GM19328 (cell line): ENCODE measurements at regions not wholly inside any gene's neighbourhood (a gene's known extent, or its start where the extent isn't known, plus 50 kb on each side); places are given as distances from the start of the nearest gene placed in this dataset.
"Not testable (repeated sequence)": the region's sequence is repeated elsewhere in the genome, so short reads cannot be mapped to it uniquely, and the experiment has no call there.

Experiments
- ATAC-seq: cut with Tn5 transposase; IDR thresholded peaks from one replicate; pipeline ENCODE4 v1.9.1; 2021; ENCODE audit warnings: mild to moderate bottlenecking, moderate library complexity; ENCODE audit not compliant: unreplicated experiment

GRCh38 chr11:21921151-21921550, 271.7 kb upstream of the ANO5 start:
- ATAC-seq = no peak

GRCh38 chr11:21924262-21924661, 268.6 kb upstream of the ANO5 start:
- ATAC-seq = no peak

- no peak for ATAC-seq
Observed at GRCh38 chr11:21927628-21928027, 265.3 kb upstream of the ANO5 start.

- no peak for ATAC-seq
Observed at GRCh38 chr11:21928847-21929246, 264.0 kb upstream of the ANO5 start.

GRCh38 chr11:21930408-21930807, 262.5 kb upstream of the ANO5 start:
- ATAC-seq = no peak

GRCh38 chr11:21931436-21932101, 261.3 kb upstream of the ANO5 start:
- ATAC-seq = no peak

GRCh38 chr11:21933095-21933494, 259.8 kb upstream of the ANO5 start:
- ATAC-seq = no peak

GRCh38 chr11:21944577-21944976, 248.3 kb upstream of the ANO5 start:
- ATAC-seq = no peak

- no peak for ATAC-seq
Observed at GRCh38 chr11:21948876-21949275, 244.0 kb upstream of the ANO5 start.

- no peak for ATAC-seq
Observed at GRCh38 chr11:21949763-21950413, 243.0 kb upstream of the ANO5 start.

GRCh38 chr11:21963013-21963412, 229.9 kb upstream of the ANO5 start:
- no peak for ATAC-seq

GRCh38 chr11:21965221-21965620, 227.7 kb upstream of the ANO5 start:
- no peak for ATAC-seq

GRCh38 chr11:21968702-21969101, 224.2 kb upstream of the ANO5 start:
- ATAC-seq = no peak

GRCh38 chr11:21969841-21970240, 223.0 kb upstream of the ANO5 start:
- ATAC-seq = no peak

GRCh38 chr11:21975242-21975641, 217.6 kb upstream of the ANO5 start:
- ATAC-seq = no peak

- ATAC-seq = no peak
Observed at GRCh38 chr11:21976210-21976609, 216.7 kb upstream of the ANO5 start.

GRCh38 chr11:21983431-21983830, 209.5 kb upstream of the ANO5 start:
- ATAC-seq = no peak

GRCh38 chr11:21986361-21986760, 206.5 kb upstream of the ANO5 start:
- no peak for ATAC-seq

- ATAC-seq = no peak
Observed at GRCh38 chr11:21987261-21987660, 205.6 kb upstream of the ANO5 start.

- ATAC-seq = no peak
Observed at GRCh38 chr11:21988477-21988876, 204.4 kb upstream of the ANO5 start.

- ATAC-seq = not testable (repeated sequence)
Observed at GRCh38 chr11:22001803-22002202, 191.1 kb upstream of the ANO5 start.

- no peak for ATAC-seq
Observed at GRCh38 chr11:22006901-22007300, 186.0 kb upstream of the ANO5 start.

GRCh38 chr11:22031791-22032190, 161.1 kb upstream of the ANO5 start:
- no peak for ATAC-seq
